ENCODE measurements at regions not wholly inside any gene's neighbourhood (a gene's known extent, or its start where the extent isn't known, plus 50 kb on each side); places are given as distances from the start of the nearest gene placed in this dataset.

- TF ChIP-seq RFX5 (IDR thresholded peaks at IDR 0.05; ENCODE audit: low read depth, low read length) (no peak), CTCF (IDR thresholded peaks at IDR 0.05 in 2 of 3, conservative IDR thresholded peaks at IDR 0.05 in 1 of 3; ENCODE audit: insufficient read depth in 2 of 3, low read depth in 1 of 3, low read length in 3 of 3) (no peak), REST (IDR thresholded peaks at IDR 0.05; ENCODE audit: borderline replicate concordance) (no peak), REST (CRISPR knock-in tag; IDR thresholded peaks at IDR 0.05; ENCODE audit: low read depth) (no peak), FOSL1 (tag; conservative IDR thresholded peaks at IDR 0.05) (no peak), TCF7 (IDR thresholded peaks at IDR 0.05; ENCODE audit: borderline replicate concordance) (no peak), NR0B1 (IDR thresholded peaks at IDR 0.05; ENCODE audit: partially characterized antibody) (no peak), NRF1 (conservative IDR thresholded peaks at IDR 0.05 in 1 of 2, IDR thresholded peaks at IDR 0.05 in 1 of 2) (no peak)
Measured at GRCh38 chr13:44833626-44834025, 155.6 kb downstream of the NUFIP1 start.
